IgD-negative memory B cell (primary cell): ENCODE measurements at regions not wholly inside any gene's neighbourhood (a gene's known extent, or its start where the extent isn't known, plus 50 kb on each side); places are given as distances from the start of the nearest gene placed in this dataset.
A peak's percentile ranks its signal among the peaks of the same experiment; 100 is the strongest.

Experiments
- H3K27ac Mint-ChIP-seq, 3 donors: one replicate each; pipeline ENCODE4 v1.8.0; 2020 to 2022; ENCODE audit warnings: mild to moderate bottlenecking in 3 of 3, mixed read lengths in 3 of 3, moderate library complexity in 1 of 3
- H3K27me3 Mint-ChIP-seq: one replicate; pipeline ENCODE4 v1.8.0; 2021; ENCODE audit warnings: mixed read lengths
- H3K36me3 Mint-ChIP-seq: one replicate; pipeline ENCODE4 v1.8.0; 2020; ENCODE audit warnings: mild to moderate bottlenecking, mixed read lengths
- H3K4me1 Mint-ChIP-seq, 3 donors: one replicate each; pipeline ENCODE4 v1.8.0; 2020 to 2022; ENCODE audit warnings: mixed read lengths in 3 of 3, mild to moderate bottlenecking in 1 of 3
- H3K4me3 Mint-ChIP-seq, 4 donors: one replicate each; pipeline ENCODE4 v1.8.0; 2020 to 2022; ENCODE audit warnings: mild to moderate bottlenecking in 4 of 4, mixed read lengths in 4 of 4, moderate library complexity in 3 of 4
- H3K9me3 Mint-ChIP-seq, 3 donors: one replicate each; pipeline ENCODE4 v1.8.0; 2020 to 2021; ENCODE audit warnings: mixed read lengths in 3 of 3, mild to moderate bottlenecking in 1 of 3

DNA sequence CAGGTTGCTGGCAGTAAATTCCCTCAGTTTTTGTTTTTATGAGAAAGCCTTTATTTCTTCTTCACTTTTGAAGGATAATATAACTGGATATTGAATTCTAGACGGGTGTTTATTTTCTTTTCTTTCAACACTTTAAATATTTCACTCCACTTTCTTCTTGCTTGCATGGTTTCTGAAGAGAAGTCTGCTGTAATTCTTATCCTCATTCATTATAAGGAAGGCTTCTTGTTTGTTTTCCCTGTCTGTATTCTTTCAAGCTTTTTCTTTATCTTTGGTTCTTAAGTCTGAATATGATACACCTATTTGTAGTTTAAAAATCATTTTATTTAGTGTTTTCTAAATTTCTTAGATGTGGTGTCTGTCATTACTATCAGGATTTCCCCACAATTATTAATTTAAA lies 1054.3 kb downstream of the TLE1 start:
- Mint-ChIP-seq H3K27me3 (no peaks in the 10 kb centered on the region), H3K4me1 (no peaks in the 10 kb centered on the region), H3K36me3 (peaks cover 2% of the 10 kb centered on the region), H3K27ac (no peak overlapping the region), H3K9me3 (peaks cover 8 to 25% (median 10%) of the 10 kb centered on the region in 3 donors), H3K4me3 (no peak overlapping the region)

DNA sequence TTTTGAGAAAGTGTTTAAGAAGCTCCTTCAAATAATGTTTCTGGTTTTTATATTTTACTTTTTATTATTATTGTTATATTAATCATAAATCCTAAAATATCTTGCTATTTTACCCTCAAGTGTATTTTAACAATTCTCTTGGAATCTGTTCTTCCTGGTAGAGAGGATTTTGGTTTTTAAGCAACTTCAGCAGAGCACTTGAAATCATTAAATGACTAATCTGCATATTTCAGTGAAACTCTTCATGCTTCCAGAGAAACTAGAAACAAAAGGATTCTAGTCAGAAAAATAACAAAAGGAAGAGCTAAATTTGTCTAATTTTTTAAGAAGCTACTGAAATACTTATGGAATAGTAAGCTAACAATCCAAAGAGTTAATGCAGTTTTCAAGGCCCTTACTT lies 1057.3 kb downstream of the TLE1 start:
- Mint-ChIP-seq H3K9me3 (peaks cover 8 to 25% (median 10%) of the 10 kb centered on the region in 3 donors), H3K4me3 (no peak overlapping the region), H3K36me3 (no peaks in the 10 kb centered on the region), H3K4me1 (no peaks in the 10 kb centered on the region), H3K27me3 (no peaks in the 10 kb centered on the region), H3K27ac (no peak overlapping the region)

DNA sequence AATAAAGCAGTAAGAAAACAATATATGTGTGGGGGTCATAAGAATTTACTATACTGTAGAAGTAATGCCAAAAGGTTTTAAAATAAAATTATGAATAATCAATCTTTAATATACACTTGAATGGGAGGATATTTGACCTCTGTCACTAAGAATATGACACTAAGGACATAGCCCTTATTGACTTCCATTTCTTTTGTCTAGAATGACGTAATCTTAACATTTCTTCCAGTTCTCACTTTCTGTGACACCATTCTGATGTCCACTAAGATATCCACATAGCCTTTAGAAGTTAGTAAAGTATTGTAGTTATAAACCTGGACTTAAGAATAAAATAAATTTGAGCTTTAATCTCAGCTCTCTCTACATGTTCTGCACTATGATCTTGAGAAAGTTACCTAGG lies 1050.7 kb downstream of the TLE4 start:
- H3K27ac Mint-ChIP-seq = no peak overlapping the region
- H3K27me3 Mint-ChIP-seq = no peaks in the 10 kb centered on the region
- peaks cover 0 to 7% (median 0%) of the 10 kb centered on the region in 3 donors for H3K9me3 Mint-ChIP-seq
- no peaks in the 10 kb centered on the region for H3K4me1 Mint-ChIP-seq
- peaks cover 9% of the 10 kb centered on the region for H3K36me3 Mint-ChIP-seq
- H3K4me3 Mint-ChIP-seq = no peak overlapping the region

DNA sequence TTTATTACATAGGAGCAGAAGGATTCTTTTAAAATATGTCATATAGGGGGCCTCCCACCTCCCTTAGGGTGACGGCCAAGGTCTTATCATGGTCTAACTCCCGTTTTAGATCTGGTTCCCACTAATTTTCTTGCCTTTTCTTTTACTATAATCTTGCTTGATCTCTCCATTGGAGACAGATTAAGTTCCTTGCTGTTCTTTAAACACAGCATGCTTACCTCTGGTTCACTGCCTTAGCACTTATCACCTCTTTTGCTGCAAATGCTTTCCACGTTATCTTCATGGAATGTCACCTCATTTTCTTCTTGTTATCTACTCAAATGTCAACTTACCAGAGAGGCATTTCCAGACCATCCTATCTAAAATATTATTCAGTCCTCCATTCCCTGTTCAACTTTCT lies 1047.6 kb downstream of the TLE4 start:
- Mint-ChIP-seq H3K27me3 (no peaks in the 10 kb centered on the region), H3K9me3 (peaks cover 2 to 7% (median 3%) of the 10 kb centered on the region in 3 donors), H3K4me1 (no peaks in the 10 kb centered on the region)

DNA sequence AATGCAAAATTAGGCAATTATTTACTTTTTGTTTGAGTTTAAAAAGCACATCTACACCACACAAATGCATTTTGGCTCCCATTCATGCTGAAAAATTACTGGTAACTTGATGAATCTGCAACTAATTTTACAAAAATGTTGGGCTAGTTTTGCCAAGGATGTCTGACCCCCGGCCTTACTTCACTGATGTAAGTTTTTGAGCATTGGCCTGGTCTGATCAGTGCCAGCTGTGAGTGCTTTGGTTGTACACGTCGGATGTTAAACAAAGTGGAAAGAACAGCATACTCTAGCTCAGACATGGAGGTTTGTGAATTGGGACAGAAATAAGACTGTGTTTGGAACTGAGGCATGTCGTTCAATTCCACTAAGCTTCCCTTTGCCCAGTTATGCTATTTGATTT lies 1044.2 kb downstream of the TLE4 start:
- peaks cover 2 to 7% (median 3%) of the 10 kb centered on the region in 3 donors for H3K9me3 Mint-ChIP-seq
- H3K27me3 Mint-ChIP-seq = no peaks in the 10 kb centered on the region
- no peak overlapping the region for H3K27ac Mint-ChIP-seq

More for the DNA sequence above, 1047.6 kb downstream of the TLE4 start:
- no peak overlapping the region for H3K27ac Mint-ChIP-seq
- no peak overlapping the region for H3K4me3 Mint-ChIP-seq
- H3K36me3 Mint-ChIP-seq = peaks cover 7% of the 10 kb centered on the region

DNA sequence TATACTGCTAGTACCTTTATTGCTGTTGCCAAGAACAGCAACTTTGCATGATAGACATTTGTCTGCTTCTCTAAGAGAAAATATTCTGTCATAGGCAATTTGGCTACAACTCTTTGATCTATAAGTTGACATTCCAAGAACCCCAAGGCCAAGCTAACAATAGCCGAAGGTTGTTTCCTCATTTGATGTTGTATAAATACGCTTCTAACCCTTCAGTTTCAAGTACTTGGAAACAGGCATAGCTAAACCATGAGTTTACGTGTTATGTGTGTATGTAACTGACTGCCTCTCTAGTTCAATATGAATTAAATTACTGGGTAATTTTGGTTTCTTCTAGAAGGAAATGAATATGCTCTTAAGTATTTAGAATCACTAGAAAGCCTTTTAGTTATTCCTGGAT lies 1034.0 kb downstream of the TLE4 start:
- Mint-ChIP-seq H3K4me1 (peaks cover 0 to 2% (median 0%) of the 10 kb centered on the region in 3 donors), H3K9me3 (peaks cover 0 to 3% (median 0%) of the 10 kb centered on the region in 3 donors), H3K36me3 (peaks cover 8% of the 10 kb centered on the region), H3K27me3 (no peaks in the 10 kb centered on the region), H3K27ac (no peak overlapping the region), H3K4me3 (no peak overlapping the region)

More for the DNA sequence above, 1044.2 kb downstream of the TLE4 start:
- Mint-ChIP-seq H3K4me1 (no peaks in the 10 kb centered on the region), H3K4me3 (no peak overlapping the region), H3K36me3 (peaks cover 7% of the 10 kb centered on the region)

DNA sequence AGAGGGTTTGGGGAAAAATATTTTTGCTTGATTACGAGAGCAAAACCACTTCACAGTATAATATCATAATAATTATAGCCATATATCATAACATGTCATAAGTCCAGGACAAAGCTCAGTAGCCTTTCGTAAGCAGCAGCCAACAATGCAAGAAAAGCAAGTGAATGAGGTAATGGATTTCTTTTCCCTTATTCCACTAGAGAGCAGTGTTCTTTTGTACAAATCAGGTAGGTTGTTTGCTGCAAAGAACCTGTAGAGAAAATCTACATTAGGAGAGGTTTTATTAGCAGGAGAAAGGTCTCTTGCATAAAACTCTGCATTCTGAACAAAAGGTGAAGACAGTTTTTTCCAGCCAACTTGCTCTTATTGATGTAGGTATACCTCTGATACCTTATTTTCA lies 1033.4 kb downstream of the TLE4 start:
- H3K27me3 Mint-ChIP-seq = no peaks in the 10 kb centered on the region
- peaks cover 0 to 2% (median 0%) of the 10 kb centered on the region in 3 donors for H3K4me1 Mint-ChIP-seq
- H3K4me3 Mint-ChIP-seq = no peak overlapping the region
- peaks cover 8% of the 10 kb centered on the region for H3K36me3 Mint-ChIP-seq
- no peak overlapping the region for H3K27ac Mint-ChIP-seq
- H3K9me3 Mint-ChIP-seq = no peaks in the 10 kb centered on the region

DNA sequence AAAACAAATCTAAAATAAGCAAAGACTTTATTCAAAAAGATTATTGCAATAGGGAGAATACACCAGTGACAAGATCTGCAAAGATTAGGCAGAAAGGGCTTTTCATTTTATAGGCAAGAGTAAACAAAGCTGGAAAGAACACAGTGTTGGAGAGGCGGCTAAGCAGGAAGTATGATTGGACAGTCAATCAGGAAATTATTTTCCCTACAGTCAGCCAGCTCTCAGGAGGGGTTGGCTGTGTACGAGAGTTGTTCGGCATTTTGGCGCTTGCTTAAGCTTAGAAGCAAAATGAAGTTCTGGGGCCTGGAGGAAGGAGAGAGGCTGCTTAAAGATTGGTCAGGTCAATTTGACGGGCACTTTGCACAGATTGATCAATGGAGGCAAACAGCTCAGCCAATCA lies 1030.5 kb downstream of the TLE4 start:
- Mint-ChIP-seq H3K9me3 (peaks cover 2 to 12% (median 5%) of the 10 kb centered on the region in 3 donors), H3K36me3 (peaks cover 10% of the 10 kb centered on the region), H3K4me3 (no peak overlapping the region), H3K27me3 (no peaks in the 10 kb centered on the region), H3K27ac (no peak overlapping the region), H3K4me1 (peaks cover 0 to 2% (median 0%) of the 10 kb centered on the region in 3 donors)

DNA sequence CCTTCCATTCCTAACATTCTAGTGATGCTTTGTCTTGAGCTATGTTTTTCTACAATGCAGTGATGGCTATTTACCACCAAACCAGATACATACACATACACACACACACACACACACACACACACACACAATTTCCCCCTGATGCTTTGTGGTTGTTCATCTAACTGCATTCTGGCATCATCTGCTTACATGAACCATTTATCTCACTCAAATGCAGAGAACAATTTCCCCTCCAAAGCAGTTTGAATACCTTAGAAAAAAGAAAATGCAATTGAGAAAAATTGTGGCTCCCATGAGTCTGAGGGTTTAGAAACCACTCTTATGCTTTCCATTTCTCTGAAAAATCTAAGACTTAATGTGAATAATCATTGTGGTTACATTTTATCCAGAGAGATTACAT lies 1024.8 kb downstream of the TLE4 start:
- H3K9me3 Mint-ChIP-seq = peaks cover 2 to 17% (median 12%) of the 10 kb centered on the region in 3 donors
- peaks cover 0 to 4% (median 0%) of the 10 kb centered on the region in 3 donors for H3K4me1 Mint-ChIP-seq
- no peak overlapping the region for H3K27ac Mint-ChIP-seq
- no peaks in the 10 kb centered on the region for H3K27me3 Mint-ChIP-seq
- peaks cover 7% of the 10 kb centered on the region for H3K36me3 Mint-ChIP-seq
- no peak overlapping the region for H3K4me3 Mint-ChIP-seq

DNA sequence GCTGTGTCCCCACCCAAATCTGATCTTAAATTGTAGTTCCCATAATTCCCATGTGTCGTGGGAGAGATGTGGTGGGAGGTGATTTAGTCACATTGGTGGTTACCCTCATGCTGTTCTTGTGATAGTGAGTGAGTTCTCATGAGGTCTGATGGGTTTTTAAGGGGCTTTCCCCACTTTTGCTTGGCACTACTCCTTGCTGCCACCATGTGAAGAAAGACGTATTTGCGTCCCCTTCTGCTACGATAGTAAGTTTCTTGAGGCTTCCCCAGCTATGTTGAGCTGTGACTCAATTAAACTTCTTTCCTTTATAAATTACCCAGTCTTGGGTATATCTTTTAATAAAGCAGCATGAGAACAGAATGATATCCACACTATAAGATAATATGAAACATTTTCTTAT lies 1023.4 kb downstream of the TLE4 start:
- H3K4me1 Mint-ChIP-seq = peaks cover 0 to 4% (median 0%) of the 10 kb centered on the region in 3 donors
- H3K27me3 Mint-ChIP-seq = no peaks in the 10 kb centered on the region
- H3K27ac Mint-ChIP-seq = no peak overlapping the region
- H3K4me3 Mint-ChIP-seq = no peak overlapping the region
- H3K36me3 Mint-ChIP-seq = peaks cover 7% of the 10 kb centered on the region
- peaks cover 2 to 17% (median 16%) of the 10 kb centered on the region in 3 donors for H3K9me3 Mint-ChIP-seq

DNA sequence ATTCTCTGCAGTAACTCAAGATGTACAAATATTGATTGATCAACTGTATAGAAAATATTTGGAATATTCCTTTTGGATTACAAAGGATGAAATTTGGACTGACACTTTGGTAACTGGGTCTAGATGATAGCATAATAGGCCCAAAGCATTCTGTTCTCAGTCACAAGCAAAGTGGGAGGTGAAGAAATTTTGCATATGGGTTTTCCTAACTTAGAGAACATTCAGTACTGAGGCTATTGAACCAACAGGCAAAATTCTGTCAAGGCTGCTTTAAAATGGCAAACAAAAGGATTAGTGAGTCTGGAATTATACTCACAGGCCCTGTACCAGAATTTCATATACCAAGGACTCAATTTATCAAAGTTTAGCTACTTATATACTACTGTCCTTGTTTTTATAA lies 1020.6 kb downstream of the TLE4 start:
- no peak overlapping the region for H3K4me3 Mint-ChIP-seq
- no peaks in the 10 kb centered on the region for H3K27me3 Mint-ChIP-seq
- peaks cover 0 to 4% (median 0%) of the 10 kb centered on the region in 3 donors for H3K4me1 Mint-ChIP-seq
- H3K36me3 Mint-ChIP-seq = peaks cover 3% of the 10 kb centered on the region
- H3K27ac Mint-ChIP-seq = no peak overlapping the region
- peaks cover 0 to 12% (median 5%) of the 10 kb centered on the region in 3 donors for H3K9me3 Mint-ChIP-seq

DNA sequence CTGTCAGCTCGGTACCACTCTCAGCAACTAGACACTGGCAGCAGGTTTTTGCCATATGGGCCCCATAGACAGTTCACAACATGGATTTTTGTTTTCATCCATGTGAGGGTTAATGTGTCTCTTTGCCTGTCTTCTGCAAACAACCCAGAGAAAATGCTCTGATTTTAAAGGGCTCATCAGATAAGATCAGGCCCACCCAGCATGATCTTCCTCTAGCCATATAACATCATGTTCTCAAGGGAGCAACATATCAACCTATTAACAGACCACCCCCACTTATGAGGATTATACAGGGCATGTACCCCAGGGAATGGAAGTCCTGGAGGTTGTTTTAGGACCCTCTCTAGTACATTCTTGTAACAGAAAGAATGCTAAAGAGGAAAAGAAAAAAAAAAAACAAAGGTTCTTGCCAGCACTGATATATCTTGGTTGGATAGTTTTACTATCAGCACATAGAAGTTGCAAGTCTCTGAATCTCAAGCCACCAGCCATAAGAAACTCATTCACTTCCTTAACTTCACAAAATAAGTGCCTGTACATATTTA lies 1015.1 kb downstream of the TLE4 start:
- peaks cover 0 to 13% (median 12%) of the 10 kb centered on the region in 3 donors for H3K4me1 Mint-ChIP-seq
- H3K27me3 Mint-ChIP-seq = no peaks in the 10 kb centered on the region
- H3K4me3 Mint-ChIP-seq = no peak overlapping the region
- no peaks in the 10 kb centered on the region for H3K36me3 Mint-ChIP-seq
- H3K9me3 Mint-ChIP-seq = peaks cover 0 to 4% (median 0%) of the 10 kb centered on the region in 3 donors
- H3K27ac Mint-ChIP-seq = no peak overlapping the region

DNA sequence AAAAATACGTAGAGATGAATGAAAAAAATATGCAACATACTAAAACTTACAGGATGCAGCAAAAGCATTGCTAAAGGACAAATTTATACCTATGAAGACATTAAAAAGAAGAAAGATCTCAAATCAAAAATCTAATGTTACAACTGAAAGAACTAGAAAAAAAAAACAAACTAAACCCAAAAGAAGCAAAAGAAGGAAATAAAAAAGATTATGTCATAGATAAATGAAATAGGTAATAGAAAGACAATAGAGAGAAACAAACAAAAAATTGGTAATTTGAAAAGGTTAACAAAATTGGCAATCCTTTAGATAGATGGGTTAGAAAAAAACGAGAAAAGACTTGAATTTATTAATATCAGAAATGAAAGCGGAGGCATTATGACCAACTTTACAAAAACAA lies 1000.2 kb downstream of the TLE4 start:
- Mint-ChIP-seq H3K27ac (peak overlapping the region in 1 of 3 donors; percentile 81), H3K27me3 (peaks cover 2% of the 10 kb centered on the region), H3K9me3 (peaks cover 13 to 47% (median 24%) of the 10 kb centered on the region in 3 donors), H3K36me3 (peaks cover 13% of the 10 kb centered on the region), H3K4me3 (peak overlapping the region in 1 of 4 donors; percentile 78), H3K4me1 (no peaks in the 10 kb centered on the region)

DNA sequence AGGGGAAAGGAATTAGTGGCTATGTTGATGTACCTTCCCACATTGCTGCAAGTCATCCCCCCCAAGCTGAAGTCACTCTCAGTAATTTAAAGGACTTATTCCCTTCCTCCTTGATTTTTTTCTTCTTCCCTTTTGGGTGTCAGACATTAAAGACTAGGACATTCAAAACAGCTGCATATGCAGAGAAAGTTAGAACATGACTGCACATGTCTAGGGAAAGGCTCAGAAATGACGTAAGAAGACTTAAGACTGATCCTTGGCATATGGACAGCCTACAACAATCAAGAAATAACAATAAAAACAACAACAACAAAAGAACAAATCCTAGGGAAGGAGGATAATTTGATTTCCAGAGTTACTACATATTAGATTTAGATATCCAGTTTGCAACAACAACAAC lies 997.5 kb downstream of the TLE4 start:
- no peak overlapping the region for H3K27ac Mint-ChIP-seq
- H3K9me3 Mint-ChIP-seq = peaks cover 7 to 29% (median 14%) of the 10 kb centered on the region in 3 donors
- H3K27me3 Mint-ChIP-seq = no peaks in the 10 kb centered on the region
- no peak overlapping the region for H3K4me3 Mint-ChIP-seq
- H3K36me3 Mint-ChIP-seq = peaks cover 10% of the 10 kb centered on the region
- no peaks in the 10 kb centered on the region for H3K4me1 Mint-ChIP-seq

DNA sequence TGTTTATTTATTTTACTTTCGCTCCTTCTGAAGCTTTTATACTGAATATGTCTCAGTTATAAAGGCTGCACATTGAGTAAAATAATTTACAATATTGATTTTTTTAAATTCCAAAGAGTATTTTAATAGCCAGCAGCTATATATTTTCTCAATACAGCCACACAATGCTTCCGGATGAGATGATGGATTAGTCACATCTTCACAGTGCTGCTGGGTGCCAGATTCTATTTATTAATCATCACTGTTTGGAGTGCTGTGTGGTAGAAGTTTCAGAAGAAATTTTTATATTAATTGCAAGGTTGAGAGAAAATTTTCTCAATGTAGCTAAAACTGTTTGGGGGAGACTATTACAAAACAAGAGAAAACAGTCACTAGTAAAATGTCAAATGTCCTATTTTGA lies 989.8 kb downstream of the TLE4 start:
- Mint-ChIP-seq H3K27ac (no peak overlapping the region), H3K27me3 (no peaks in the 10 kb centered on the region), H3K4me3 (no peak overlapping the region), H3K4me1 (no peaks in the 10 kb centered on the region), H3K36me3 (peaks cover 9% of the 10 kb centered on the region), H3K9me3 (peaks cover 3 to 11% (median 11%) of the 10 kb centered on the region in 3 donors)

DNA sequence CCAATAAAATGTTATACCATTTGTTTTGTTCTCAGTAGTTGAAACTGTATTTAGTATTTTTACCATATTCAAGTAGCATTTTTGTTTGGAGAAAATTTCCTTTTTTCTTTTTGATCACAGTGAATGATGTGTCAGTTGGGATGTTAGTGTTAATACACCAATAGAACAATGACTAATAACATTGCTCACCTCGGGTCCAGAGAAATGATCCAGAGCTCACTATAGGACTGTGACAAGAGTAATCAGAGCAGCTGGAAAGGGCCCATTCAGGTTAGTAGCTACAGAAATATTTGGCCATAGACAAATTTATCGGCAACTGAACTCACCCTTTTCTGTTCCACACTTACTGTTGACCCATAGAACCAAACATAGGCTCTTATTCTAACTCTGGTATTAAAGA lies 989.2 kb downstream of the TLE4 start:
- Mint-ChIP-seq H3K27me3 (no peaks in the 10 kb centered on the region), H3K4me3 (no peak overlapping the region), H3K27ac (no peak overlapping the region), H3K36me3 (peaks cover 11% of the 10 kb centered on the region), H3K4me1 (no peaks in the 10 kb centered on the region), H3K9me3 (peaks cover 1 to 11% (median 11%) of the 10 kb centered on the region in 3 donors)
